CD14-positive monocyte (primary cell): ENCODE measurements at regions not wholly inside any gene's neighbourhood (a gene's known extent, or its start where the extent isn't known, plus 50 kb on each side); places are given as distances from the start of the nearest gene placed in this dataset.
"Not testable (repeated sequence)": the region's sequence is repeated elsewhere in the genome, so short reads cannot be mapped to it uniquely, and the experiment has no call there.

Experiments used
- DNase-seq, 3 donors: peaks; one replicate each; pipeline ENCODE4 v3.0.0-alpha.2; 2011 to 2022
- H2AFZ ChIP-seq: 2 replicates; pipeline ENCODE4 v1.6.0; 2012; ENCODE audit warnings: mild to moderate bottlenecking, low read depth, low read length, inconsistent platforms; ENCODE audit not compliant: insufficient read depth, poor library complexity, severe bottlenecking
- H3K27ac ChIP-seq, 2 donors: 1 replicate in 1 of 2; 2 replicates in 1 of 2; pipeline ENCODE4 v1.5.1; 2012 to 2013; ENCODE audit warnings: low read length in 2 of 2, control low read depth in 1 of 2, inconsistent platforms in 1 of 2, low read depth in 1 of 2, mild to moderate bottlenecking in 1 of 2
- H3K27me3 ChIP-seq, 2 donors: one replicate each; pipeline versions ENCODE4 v1.6.0 to v1.6.1; 2011 to 2013; ENCODE audit warnings: low read length in 2 of 2; ENCODE audit not compliant: control insufficient read depth in 2 of 2, insufficient read depth in 2 of 2
- H3K36me3 ChIP-seq, 2 donors: replicated peaks in 1 of 2; 1 replicate in 1 of 2; 2 replicates in 1 of 2; pipeline versions ENCODE4 v1.5.1 to v1.6.1; 2012 to 2013; ENCODE audit warnings: low read length in 2 of 2, control low read depth in 1 of 2, inconsistent platforms in 1 of 2, mild to moderate bottlenecking in 1 of 2; ENCODE audit not compliant: insufficient read depth in 2 of 2, control insufficient read depth in 1 of 2
- H3K4me1 ChIP-seq, 2 donors: 1 replicate in 1 of 2; 2 replicates in 1 of 2; pipeline versions ENCODE4 v1.5.1 to v1.6.1; 2012 to 2013; ENCODE audit warnings: low read length in 2 of 2, control low read depth in 1 of 2, inconsistent platforms in 1 of 2, mild to moderate bottlenecking in 1 of 2, moderate library complexity in 1 of 2; ENCODE audit not compliant: insufficient read depth in 2 of 2, control insufficient read depth in 1 of 2
- H3K4me2 ChIP-seq: replicated peaks from 2 replicates; pipeline ENCODE3; 2012; ENCODE audit warnings: low read length, moderate library complexity, mild to moderate bottlenecking; ENCODE audit not compliant: poor library complexity, severe bottlenecking; ENCODE audit errors: extremely low read depth
- H3K4me3 ChIP-seq, 3 experiments: fragments of 200-600 bp in 1 of 3; sonication (generic) in 1 of 3; replicated peaks in 1 of 3; 1 replicate in 2 of 3; 2 replicates in 1 of 3; pipeline ENCODE4 v1.5.1; 2011 to 2013; ENCODE audit warnings: low read length in 3 of 3, mild to moderate bottlenecking in 3 of 3, control low read depth in 2 of 3, low read depth in 2 of 3, inconsistent platforms in 1 of 3, moderate library complexity in 1 of 3
- H3K79me2 ChIP-seq: 2 replicates; pipeline ENCODE4 v1.6.0; 2012; ENCODE audit warnings: mild to moderate bottlenecking, control low read depth, inconsistent platforms, low read length, moderate library complexity; ENCODE audit not compliant: insufficient read depth
- H3K9ac ChIP-seq: 2 replicates; pipeline ENCODE4 v1.6.0; 2017; ENCODE audit warnings: low read length, mild to moderate bottlenecking; ENCODE audit not compliant: insufficient read depth, poor library complexity, severe bottlenecking
- H3K9me3 ChIP-seq, 2 donors: replicated peaks in 1 of 2; 1 replicate in 1 of 2; 2 replicates in 1 of 2; pipeline versions ENCODE4 v1.5.1 to v1.6.1; 2012 to 2013; ENCODE audit warnings: low read length in 2 of 2, control low read depth in 1 of 2; ENCODE audit not compliant: control insufficient read depth in 1 of 2, insufficient read depth in 1 of 2
- H4K20me1 ChIP-seq: 2 replicates; pipeline ENCODE4 v1.6.0; 2012; ENCODE audit warnings: mild to moderate bottlenecking, low read length, control low read depth, moderate library complexity; ENCODE audit not compliant: insufficient read depth
- H3K27ac Mint-ChIP-seq, 7 donors: one replicate each; pipeline ENCODE4 v1.8.0; 2020; ENCODE audit warnings: mild to moderate bottlenecking in 7 of 7, mixed read lengths in 7 of 7, moderate library complexity in 6 of 7, inconsistent platforms in 2 of 7
- H3K27me3 Mint-ChIP-seq, 3 donors: one replicate each; pipeline ENCODE4 v1.8.0; 2021 to 2022; ENCODE audit warnings: low read depth in 3 of 3, mild to moderate bottlenecking in 3 of 3, mixed read lengths in 3 of 3, moderate library complexity in 3 of 3, inconsistent platforms in 1 of 3
- H3K36me3 Mint-ChIP-seq, 2 donors: one replicate each; pipeline ENCODE4 v1.8.0; 2020; ENCODE audit warnings: mixed read lengths in 2 of 2, inconsistent platforms in 1 of 2, mild to moderate bottlenecking in 1 of 2
- H3K4me1 Mint-ChIP-seq: one replicate; pipeline ENCODE4 v1.8.0; 2020; ENCODE audit warnings: mild to moderate bottlenecking, mixed read lengths
- H3K4me3 Mint-ChIP-seq, 2 donors: one replicate each; pipeline ENCODE4 v1.8.0; 2020; ENCODE audit warnings: mild to moderate bottlenecking in 2 of 2, mixed read lengths in 2 of 2, moderate library complexity in 1 of 2
- H3K9me3 Mint-ChIP-seq, 7 donors: one replicate each; pipeline ENCODE4 v1.8.0; 2020 to 2022; ENCODE audit warnings: mixed read lengths in 7 of 7, mild to moderate bottlenecking in 6 of 7, moderate library complexity in 6 of 7, inconsistent platforms in 2 of 7
- WGBS: methylation state at CpG from one replicate; pipeline ENCODE4 v1.1.5; 2013; ENCODE audit warnings: missing lambda C conversion rate; ENCODE audit not compliant: insufficient coverage; 5-methylcytosine and 5-hydroxymethylcytosine counted together
- intact Hi-C, 2 donors: fragments of 100-400 bp; cut with micrococcal nuclease; formaldehyde crosslinking; loops; one replicate each; pipeline versions ENCODE4 v1.15.0 to v1.15.1; 2023
- TF ChIP-seq, protein P1 (sequence below): fragments of 200-600 bp; IDR thresholded peaks from one replicate; pipeline ENCODE4 v1.8.0; 2022; ENCODE audit warnings: antibody characterized with exemption, mild to moderate bottlenecking

DNA sequence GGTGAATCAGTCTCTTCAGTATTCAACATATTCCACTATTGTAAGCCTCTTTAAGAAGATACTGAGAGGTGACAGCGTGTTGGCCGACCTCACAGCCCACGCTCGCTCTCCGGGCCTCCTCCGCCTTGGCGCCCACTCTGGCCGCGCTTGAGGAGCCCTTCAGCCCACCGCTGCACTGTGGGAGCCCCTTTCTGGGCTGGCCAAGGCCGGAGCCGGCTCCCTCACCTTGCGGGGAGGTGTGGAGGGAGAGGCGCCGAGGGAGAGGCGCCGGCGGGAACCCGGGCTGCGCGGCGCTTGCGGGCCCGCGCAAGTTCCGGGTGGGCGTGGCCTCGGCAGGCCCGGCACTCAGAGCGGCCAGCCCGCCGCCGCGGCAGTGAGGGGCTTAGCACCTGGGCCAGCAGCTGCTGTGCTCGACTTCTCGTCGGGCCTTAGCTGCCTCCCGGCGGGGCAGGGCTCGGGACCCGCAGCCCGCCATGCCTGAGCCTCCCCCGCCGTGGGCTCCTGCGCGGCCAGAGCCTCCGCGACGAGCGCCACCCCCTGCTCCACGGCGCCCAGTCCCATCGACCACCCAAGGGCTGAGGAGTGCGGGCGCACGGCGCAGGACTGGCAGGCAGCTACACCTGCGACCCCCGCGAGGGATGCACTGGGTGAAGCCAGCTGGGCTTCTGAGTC lies 306.4 kb downstream of the SEMA3D start:
- intact Hi-C loops, DNase-seq, H3K4me2 ChIP-seq, H3K27ac ChIP-seq, H3K27me3 ChIP-seq, H3K27ac Mint-ChIP-seq, H2AFZ ChIP-seq, H3K4me1 Mint-ChIP-seq, H3K4me1 ChIP-seq, H3K27me3 Mint-ChIP-seq, H3K4me3 ChIP-seq, H3K36me3 Mint-ChIP-seq, H3K79me2 ChIP-seq, H4K20me1 ChIP-seq, H3K36me3 ChIP-seq, H3K4me3 Mint-ChIP-seq, H3K9ac ChIP-seq: not testable (repeated sequence)
- 98% methylated on average over 51 of the region's 60 CpGs for WGBS
- H3K9me3 ChIP-seq = peaks cover 0 to 12% of the 10 kb centered on the region in 2 donors
- peaks cover 2 to 19% (median 8%) of the 10 kb centered on the region in 7 donors for H3K9me3 Mint-ChIP-seq

DNA sequence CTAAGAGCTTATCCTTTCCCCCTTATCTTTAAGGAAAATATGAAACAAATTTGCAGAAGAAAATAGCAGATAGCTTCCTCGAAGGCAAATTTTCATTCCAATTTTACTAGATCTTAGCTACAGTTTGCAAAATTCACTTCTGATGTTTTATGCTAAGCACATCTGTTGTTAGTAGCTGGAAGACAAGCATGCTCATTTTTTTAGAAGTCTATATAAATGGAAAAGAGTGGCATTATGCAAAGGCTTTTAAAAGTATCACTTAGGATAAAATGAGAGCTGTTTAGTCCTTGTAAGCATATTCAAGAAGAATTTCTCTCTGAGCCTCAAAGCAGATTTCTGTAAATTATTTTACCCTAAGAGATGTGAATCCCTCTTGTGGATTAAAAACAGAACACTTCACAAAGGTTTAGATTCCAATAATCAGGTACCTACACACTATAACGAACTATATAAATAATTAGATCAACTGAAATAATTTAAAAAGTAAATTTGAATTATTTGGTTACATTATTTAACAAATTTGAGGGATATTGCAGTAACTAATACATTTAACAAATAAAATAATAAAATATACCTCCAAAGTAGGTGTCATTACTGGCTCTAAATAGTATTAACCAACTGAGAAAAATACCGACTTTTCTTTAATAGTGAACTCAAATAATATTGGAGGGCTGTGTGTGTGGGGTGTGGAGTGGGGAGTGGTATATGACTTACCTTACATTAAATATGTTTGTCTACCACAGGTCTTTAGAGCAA lies 307.1 kb downstream of the SEMA3D start:
- TF ChIP-seq, protein P1, sequence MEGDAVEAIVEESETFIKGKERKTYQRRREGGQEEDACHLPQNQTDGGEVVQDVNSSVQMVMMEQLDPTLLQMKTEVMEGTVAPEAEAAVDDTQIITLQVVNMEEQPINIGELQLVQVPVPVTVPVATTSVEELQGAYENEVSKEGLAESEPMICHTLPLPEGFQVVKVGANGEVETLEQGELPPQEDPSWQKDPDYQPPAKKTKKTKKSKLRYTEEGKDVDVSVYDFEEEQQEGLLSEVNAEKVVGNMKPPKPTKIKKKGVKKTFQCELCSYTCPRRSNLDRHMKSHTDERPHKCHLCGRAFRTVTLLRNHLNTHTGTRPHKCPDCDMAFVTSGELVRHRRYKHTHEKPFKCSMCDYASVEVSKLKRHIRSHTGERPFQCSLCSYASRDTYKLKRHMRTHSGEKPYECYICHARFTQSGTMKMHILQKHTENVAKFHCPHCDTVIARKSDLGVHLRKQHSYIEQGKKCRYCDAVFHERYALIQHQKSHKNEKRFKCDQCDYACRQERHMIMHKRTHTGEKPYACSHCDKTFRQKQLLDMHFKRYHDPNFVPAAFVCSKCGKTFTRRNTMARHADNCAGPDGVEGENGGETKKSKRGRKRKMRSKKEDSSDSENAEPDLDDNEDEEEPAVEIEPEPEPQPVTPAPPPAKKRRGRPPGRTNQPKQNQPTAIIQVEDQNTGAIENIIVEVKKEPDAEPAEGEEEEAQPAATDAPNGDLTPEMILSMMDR = no peak
- H3K36me3 Mint-ChIP-seq = no peaks in the 10 kb centered on the region
- H3K27me3 Mint-ChIP-seq = no peaks in the 10 kb centered on the region
- peaks cover 2 to 16% (median 8%) of the 10 kb centered on the region in 7 donors for H3K9me3 Mint-ChIP-seq
- H3K27ac Mint-ChIP-seq = no peak overlapping the region
- Histone ChIP-seq H3K27ac (no peak overlapping the region), H4K20me1 (no peaks in the 10 kb centered on the region), H3K4me1 (no peaks in the 10 kb centered on the region), H3K27me3 (no peaks in the 10 kb centered on the region), H3K4me3 (no peak overlapping the region), H3K4me2 (no peak overlapping the region), H3K9ac (no peak overlapping the region), H3K9me3 (peaks cover 0 to 12% of the 10 kb centered on the region in 2 donors), H3K36me3 (no peaks in the 10 kb centered on the region), H2AFZ (no peak overlapping the region), H3K79me2 (no peaks in the 10 kb centered on the region)
- WGBS = no CpG with 5 or more reads among the region's 3 CpGs
- intact Hi-C loops = no loop called here
- H3K4me3 Mint-ChIP-seq = no peak overlapping the region
- no peak for DNase-seq
- H3K4me1 Mint-ChIP-seq = no peaks in the 10 kb centered on the region
